Islet of Langerhans (tissue), 1 donor: ENCODE measurements at regions not wholly inside any gene's neighbourhood (a gene's known extent, or its start where the extent isn't known, plus 50 kb on each side); places are given as distances from the start of the nearest gene placed in this dataset.

ENCODE experiments used
- FAIRE-seq: peaks from one replicate; lab custom pipeline; 2011; peaks lifted over from hg19 to GRCh38; lab: Jason Lieb, UNC

DNA sequence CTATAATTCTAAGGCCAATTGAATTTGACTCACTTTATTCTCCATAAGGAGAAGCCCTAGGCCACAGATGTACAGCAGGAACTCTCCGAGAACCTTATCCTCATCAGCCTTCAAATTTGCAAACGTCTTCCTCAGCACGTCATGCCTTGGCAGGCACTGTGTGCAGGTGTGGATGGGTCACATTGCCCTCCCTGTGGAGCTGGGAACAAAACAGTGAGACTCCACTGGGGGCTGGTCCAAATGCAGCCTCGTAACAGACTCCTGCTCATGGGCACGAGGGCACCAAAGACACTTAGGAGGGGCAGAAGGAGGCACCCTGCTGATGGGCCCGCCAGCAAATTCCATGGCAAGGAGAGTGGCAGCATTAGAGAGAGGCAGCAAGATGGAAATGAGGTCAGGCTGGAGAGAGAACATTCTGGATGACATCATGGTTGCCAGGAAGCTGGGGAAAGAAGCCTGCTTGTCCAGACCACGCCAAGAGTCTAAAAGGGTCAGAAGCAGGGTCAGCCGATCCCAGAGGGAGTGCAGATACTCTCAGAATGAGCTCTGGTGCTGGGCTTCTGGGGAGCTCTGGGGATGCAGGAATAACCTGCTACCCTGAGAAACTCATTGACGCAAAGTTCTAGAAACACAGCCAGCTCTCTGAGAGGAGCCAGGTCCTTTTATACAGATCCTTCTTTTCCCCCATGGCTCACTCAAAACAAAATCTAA, 242.2 kb downstream of the B3GLCT start:
- no peak for FAIRE-seq

DNA sequence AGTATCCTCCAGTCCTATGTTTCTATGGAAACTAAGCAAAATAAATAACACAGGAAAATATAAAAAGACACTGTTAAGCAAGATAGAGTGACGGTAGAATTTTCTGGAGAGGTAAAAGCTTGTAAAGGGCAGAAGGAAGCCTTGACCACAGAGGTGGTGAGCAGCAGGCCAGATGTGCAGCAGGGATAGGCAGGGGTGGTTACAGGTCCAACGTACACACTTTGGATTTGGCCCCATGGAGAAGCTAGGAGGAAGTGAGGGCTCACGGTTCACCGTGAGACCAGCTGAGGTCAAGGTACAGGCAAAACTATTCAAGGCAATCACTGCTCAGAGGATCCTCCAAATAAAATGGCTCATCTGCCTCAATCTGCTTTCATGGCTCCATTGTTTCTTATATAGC, 242.8 kb downstream of the B3GLCT start:
- no peak for FAIRE-seq

DNA sequence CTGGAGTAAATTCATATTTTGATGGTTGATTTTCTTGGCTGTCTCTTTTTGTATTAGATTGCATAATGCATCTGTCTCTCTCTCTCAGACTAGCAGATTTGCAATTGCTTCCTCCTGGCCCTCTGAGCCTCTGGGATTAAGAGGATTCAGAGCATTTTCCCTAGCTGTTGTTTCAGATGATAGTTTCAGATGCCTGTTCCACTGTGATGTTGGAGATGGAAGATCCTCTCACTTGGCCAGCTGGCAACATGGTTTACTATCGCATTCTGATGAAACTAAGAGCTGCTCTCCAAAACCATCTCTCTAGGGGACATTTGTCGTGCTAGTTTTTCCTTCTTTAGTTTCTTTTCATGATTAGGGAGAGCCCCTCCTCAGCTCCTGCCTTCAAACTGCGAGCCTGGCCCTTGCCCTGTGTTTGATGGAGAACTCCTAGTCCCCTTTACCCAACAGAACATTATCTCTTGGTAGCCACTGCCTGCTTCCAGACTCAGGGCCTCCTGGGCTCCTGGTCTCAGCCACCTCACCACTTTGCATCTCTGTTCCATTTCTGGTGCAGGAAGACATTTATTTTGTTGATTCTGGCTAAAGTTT, 244.6 kb downstream of the B3GLCT start:
- FAIRE-seq: no peak

DNA sequence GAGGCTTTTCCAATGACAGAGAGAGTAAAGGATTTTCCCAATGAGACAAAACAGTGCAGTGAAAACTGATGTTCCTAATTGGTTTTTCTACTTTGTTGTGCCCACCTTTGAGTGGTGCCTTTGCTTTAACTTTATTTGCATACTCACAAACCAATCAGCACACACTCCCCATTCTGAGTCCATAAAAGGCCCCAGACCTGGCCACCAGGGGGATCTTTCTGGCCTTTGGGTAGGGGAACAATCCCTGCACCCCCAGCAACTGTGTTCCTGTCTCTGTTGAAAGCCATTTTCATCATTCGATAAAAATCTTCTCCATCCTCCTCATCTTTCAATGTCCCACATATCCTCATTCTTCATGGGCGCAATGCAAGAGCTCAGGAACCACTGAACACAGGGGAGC, 252.8 kb downstream of the B3GLCT start:
- FAIRE-seq: no peak

DNA sequence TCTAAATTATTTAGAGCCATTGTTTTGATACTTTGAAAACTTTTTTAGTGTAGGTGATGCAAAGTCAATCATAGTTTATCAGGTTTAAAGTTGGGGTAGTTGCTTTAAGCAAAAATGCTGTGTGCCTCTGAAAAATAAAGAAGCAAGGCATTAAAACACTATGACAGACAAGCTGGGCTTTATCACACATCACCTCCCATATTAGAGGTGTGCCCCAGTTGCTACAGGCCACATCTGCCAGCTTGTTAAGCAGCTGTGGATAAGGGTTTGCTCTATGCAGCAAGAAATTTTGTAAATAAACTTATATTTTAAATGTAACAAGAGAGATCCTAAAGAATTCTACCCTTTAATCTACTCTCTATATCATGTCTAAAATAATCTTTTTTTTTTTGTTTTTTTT, 255.8 kb downstream of the B3GLCT start:
- FAIRE-seq: no peak

DNA sequence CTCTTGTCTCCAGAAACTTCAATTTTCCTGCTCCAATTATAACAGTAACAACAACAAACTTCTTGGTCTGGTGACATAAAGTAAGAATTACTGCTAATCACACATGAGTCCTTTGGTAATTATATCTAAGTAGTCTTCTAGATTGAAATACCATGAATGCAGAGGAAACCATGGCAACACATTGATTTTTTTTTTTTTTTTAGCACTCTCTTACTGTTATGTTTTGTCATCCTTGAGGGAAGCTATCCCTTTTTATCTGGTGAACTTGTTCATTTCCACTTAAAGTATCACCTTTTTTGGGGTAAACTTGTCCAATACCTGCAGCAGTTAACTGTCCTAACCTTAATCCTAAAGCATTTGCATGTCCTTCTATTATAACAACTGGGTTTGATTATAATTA, 256.3 kb downstream of the B3GLCT start:
- FAIRE-seq: no peak

DNA sequence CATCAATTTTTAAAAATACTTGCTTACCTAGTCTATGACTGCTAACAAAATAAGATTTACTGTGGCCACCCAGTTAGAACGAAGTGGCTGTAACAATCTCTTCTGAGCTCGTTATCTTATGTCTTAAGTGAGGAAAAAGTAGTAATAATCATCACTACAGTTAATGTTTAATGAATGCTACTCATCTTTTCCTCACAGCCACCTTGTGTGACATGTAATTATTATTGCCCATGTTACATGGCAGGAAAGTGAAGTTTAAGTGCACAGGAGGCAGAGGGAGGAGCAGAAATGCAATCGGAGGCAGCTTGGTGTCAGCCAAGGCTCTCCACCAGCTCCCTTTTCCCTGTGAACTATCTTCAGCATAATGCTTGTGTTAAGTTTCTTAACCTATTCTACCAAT, 260.3 kb downstream of the B3GLCT start:
- no peak for FAIRE-seq

DNA sequence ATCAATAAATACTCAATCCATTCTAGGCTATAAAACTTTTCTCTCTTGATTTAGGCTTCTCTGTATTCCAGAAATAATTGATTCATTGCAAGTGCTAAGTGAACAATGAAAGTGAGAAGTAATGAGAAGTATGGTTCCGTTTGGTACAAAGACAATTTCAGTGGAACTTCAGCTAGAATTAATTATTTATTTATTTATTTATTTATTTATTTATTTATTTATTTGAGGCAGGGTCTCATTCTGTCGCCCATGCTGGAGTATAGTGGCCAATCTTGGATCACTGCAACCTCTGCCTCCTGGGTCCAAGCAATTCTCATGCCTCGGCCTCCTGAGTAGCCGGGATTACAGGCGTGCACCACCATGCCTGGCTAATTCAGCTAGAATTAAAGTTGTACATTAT, 262.1 kb downstream of the B3GLCT start:
- FAIRE-seq: no peak

DNA sequence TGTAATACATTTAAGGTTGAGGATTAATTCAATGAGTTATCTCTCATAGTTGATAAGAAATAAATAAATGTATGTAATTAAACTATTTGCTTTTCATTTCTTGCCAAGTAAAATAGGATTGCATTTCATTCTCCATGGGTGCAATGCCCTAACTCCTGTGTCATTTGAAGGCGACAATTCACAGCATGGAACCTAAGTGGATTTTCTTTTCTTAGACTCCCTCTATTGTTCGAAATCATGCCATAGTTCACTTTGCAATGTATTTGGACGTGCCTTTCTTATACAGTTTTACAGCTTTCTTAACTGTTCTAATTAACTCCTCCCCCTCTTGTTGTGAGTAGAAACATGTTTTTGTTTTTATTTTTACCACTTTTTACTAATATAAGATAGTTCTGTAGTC, 263.0 kb downstream of the B3GLCT start:
- no peak for FAIRE-seq

DNA sequence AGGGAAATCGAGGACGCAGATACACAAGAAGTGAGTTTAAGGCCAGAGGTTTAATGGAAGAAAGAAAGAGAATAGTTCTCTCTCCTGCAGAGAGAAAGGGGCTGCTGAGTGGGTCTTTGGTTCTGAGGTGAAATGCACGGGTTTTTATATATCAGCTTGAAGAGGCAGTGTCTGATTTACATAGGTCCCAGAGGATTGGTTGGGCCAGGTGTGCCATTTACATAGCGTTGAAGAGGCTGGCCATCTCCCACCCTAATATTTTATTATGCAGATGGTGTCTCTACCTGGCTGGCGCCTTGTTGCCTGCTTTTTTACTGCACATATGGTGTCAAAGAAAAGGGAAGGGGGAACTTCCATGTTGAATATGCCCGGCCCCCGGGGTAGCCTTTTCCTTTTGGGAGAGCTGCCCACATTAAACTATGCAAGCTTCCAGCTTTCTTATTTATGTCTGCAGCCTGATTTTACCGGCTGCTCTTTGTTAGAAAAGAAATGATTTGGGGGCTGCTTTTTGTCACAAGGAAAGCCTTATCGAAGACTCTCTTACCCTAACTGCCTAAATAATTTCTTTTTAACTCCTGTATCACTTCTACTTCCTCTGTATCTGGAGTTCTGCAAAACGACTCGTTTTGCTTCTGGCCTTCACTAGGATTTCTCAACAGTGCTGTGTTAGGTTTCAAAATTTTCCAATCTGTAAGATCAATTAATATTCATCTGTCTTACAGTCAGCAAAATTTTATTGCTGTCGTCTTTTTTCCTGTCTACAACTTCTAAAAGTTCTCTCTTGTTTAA, 268.5 kb downstream of the B3GLCT start:
- no peak for FAIRE-seq

DNA sequence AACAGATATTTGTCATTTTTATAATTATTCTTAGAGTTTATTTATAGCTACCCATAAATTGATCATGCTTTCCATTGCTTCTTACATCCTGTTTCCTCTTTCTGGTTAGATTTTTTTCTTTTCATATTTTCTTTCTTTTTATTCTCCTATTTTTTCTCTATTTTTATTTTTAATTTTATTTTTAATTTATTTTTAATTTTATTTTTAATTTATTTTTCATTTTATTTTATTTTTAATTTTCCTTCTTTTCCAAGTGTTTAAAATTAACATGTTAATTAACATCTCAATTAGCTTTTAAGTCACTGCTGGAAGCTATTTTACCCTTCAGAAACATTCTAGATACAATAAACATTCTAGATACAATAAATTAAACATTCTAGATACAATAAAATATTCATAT, 269.6 kb downstream of the B3GLCT start:
- FAIRE-seq: no peak

DNA sequence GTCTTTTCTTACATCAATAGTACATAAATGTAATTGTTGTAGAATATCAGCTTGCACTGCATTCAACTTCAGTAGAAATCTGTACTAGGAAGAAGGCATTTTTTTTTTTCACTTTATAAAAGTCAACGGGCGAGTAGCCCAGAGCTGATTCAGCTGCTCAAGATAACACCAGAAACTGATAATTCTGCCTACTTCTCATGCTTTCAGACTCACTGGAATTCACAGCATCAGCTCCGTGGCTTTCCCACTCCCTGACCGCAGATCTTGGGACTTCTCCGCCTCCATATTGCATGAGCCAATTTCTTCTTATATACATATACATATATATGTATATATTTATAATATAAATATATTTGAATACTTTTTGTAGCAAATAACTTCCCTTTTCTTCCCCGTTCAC, 263.1 kb upstream of the RXFP2 start:
- FAIRE-seq: no peak

DNA sequence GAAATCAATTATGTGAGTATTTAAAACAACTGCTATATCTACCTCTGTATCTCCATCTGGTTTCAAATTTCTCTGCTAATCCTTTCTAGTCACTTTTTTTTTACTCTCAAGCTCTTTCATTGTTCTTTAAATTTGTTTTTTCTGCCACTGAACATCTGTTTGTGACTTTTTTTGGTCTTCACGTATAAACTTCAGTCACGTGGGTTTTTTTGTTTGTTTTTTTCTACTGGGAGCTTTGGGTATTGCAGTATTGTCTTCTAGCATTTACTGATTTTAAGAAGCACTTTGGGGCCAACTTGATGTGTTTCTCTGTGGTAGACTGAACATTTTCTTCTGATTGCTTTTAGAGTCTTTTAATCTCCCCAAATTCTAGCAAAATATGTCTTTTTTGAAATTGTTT, 262.6 kb upstream of the RXFP2 start:
- no peak for FAIRE-seq

DNA sequence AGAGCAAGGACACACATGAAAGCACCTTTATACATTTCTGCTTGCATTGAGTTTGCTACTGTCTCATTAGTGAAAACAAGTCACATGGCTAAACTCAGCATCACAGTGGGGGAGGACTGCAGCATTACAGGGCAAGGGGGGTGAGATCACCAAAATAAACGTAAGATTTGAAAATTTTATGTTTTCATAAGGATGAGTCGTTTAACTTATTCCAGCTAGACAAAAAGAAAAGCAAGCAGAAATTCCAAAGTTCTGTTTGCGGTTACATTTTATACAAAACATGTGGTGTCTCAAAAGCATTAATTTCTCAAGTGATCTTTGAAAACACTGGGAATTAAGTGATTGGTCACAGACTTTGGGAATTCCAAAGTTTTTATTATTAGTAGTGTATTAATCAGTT, 261.4 kb upstream of the RXFP2 start:
- no peak for FAIRE-seq

DNA sequence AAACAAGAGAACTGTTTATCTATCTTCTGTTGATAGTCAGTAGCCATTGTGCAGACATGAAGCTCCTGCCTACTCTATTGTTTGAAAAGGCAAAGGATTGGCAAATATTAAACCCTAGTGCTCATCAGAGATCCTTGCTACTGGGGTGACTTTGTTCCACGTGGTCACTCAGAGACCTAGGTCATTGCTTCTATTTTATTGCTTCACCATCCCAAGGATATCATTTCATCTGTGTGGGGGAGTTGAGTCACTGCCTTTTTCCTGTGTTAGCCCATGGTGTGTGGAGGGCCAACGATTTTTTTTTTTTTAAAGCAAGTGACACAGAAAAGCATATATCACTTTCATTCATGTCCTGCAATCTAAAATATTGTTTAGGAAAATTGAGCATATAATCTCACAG, 254.1 kb upstream of the RXFP2 start:
- peak; percentile 36 for FAIRE-seq

DNA sequence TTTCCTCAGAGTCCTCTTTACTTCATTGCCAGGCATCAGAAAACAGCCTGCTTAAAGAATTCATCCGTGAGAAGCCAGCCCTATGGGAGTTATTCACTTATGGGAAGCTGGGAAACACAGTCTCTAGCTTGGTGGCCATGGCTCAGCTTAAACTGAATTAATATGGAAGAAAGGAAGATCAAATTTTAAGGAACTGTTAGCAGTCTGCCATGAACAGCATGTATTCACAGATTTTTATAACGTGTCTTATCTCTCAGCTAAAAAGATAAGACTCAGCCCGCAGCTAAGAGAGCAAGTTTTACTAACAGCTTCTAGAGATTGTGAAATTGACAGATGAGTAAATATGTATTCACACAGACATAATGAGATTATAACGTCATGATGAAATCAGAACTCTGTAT, 253.7 kb upstream of the RXFP2 start:
- peak; percentile 90 for FAIRE-seq

DNA sequence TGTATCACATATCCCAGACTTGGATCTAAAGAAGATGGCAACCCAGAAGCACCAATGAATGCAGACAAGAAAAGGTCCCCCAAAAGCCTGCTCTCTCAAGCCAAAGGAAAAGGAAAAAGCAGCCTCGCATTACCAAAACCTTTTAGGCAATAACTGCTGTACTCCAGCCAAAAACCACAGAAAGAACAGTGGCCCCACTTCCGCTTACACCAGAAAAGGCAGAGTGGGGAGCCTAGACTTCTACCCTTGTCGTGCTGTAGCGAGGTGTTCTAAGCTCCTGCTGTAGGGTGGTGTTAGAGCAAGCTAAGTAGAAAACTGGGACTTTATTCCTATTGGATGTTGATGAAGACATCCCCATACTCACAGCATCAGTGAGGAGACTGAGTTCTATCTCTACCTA, 244.0 kb upstream of the RXFP2 start:
- no peak for FAIRE-seq

DNA sequence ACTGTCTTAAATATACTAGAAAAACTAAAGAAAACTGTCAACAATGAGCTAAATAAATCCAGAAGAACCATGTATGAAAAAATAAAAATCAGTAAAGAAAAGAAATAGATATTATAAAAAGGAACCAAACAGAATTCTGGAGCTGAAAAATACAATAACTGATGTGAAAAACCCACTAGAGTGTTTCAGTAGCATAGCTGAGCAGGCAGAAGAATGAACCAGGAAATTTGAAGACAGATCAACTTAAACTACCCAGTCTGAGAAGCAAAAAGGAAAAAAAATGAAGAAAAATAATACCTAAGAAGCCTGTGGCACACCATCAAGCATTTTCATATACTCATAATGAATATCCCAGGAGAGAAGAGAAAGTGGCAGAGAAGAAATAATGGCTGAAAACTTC, 240.1 kb upstream of the RXFP2 start:
- FAIRE-seq: no peak

DNA sequence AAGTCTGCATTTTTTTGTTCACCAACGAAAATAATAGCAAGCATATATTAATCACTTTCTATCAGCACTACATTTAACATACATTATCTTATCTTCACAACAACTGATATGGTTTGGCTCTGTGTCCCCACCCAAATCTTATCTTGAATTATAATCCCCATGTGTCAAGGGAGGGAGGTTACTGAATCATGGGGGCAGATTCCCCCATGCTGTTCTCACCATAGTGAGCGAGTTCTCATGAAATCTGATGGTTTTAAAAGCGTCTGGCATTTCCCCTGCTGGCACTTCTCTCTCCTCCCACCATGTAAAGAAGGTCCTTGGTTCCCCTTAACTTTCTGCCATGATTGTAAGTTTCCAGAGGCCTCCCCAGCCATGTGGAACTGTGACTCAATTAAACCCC, 235.7 kb upstream of the RXFP2 start:
- FAIRE-seq: no peak

DNA sequence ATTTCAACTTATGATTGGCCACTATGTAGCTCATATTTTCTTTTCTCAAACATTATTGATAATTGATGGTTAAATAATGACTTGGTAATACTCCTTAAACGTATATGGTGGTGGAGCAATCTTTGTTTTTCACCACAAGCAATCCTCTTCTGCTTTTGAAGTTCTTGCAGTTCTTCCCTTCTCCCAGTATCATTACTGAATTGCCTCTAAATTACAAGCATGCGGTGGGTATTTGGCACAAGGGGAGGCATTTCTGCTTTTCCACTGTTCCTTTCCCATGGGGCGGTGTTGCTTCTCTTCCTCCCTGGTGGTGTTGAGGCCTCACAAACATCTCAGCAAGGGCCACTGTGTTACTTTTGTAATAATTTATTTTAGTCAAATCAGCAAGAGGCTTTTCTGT, 234.4 kb upstream of the RXFP2 start:
- FAIRE-seq: no peak

DNA sequence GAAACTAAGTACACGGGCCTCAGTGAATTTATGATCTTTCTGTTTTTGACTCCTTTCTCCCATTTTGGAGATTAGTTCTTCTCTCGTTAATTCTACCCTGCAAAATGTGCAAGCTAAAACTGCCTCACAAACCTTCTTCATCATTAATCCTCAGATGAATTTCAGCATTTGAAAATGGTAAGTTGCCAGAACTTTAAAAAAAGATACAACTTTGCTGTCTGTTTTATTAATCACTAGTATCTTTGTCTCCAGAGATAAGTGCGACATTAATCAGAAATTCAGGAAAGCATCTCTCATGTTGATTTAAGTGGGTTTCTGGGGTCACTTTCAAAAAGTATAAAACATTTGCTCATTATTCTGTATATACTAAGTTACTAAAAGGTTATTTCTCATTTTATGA, 227.0 kb upstream of the RXFP2 start:
- no peak for FAIRE-seq

DNA sequence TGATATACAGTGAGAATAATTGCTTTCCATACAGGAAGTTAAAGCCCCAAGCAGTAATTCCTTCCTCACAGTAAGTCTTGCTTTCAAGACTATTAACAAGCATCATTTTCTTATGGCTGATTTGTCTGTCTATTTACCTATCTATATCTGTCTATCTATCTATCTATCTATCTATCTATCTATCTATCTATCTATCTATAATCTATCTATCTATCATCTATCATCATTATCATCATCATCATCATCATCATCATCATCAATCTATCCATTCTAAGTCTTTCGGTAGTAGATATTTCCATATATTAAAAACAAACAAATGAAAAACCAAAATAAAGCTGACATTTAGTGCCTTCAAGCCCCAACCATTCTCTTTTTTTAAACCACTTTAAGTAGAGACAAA, 224.4 kb upstream of the RXFP2 start:
- no peak for FAIRE-seq

DNA sequence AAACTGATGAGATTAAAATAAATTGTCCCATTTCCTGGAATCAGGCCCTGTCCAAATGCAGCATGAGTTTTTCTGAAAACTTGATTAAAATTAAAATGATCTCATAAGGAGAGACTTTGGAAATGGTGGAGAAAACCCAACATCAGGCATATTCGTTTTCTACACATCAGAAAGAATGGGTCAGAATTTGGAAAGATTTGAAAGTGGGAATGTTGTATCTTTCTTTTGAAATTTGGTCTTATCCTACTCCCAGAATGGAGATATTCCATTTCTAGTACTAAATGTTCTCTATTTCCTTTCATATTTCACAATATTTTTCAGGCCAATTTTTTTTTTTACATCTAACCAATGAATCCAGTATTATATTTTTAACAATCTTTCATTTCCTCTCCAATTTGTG, 223.9 kb upstream of the RXFP2 start:
- no peak for FAIRE-seq

DNA sequence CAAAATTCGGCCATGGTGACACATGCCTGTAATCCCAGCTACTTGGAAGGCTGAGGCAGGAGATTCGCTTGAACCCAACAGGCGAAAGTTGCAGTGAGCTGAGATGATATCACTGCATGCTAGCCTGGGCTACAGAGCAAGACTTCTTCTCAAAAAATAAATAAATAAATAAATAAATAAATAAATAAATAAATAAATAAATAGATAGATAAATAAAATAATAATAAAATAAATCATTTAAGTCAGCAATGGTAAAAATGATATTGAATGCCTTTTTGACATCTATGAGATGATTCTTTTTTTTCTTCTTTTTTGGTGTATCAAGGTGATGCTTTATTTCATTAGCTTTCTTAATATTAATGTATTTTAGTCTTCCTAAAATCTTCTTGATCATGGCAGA, 221.7 kb upstream of the RXFP2 start:
- no peak for FAIRE-seq
